ENCODE measurements at regions not wholly inside any gene's neighbourhood (a gene's known extent, or its start where the extent isn't known, plus 50 kb on each side); places are given as distances from the start of the nearest gene placed in this dataset.

DNA sequence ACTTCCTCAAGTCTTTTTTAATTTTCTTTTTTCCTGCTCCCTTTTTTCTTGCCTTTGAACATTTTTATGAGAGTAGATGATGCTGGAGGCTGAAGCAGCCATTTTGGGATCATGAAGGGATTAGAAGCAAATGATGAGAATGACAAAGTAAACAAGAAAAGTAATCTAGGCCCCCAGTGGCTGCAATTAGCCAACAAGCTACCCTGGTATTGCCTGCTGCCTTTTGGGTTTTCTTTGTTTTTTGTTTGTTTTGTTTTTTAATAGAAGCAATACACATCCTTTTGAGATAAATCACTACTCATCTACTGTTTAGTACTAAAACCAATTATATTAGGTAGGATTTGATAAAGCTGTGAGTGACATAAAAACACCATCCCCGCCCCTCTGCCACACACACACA lies 280.7 kb upstream of the ADGRL2 start:
- Histone ChIP-seq H3K9me3 (ENCODE audit: low read length) (no peaks in the 10 kb centered on the region), H3K27ac (ENCODE audit: low read depth, low read length, poor library complexity, severe bottlenecking) (no peak overlapping the region), H3K36me3 (ENCODE audit: insufficient read depth, low read length) (no peaks in the 10 kb centered on the region), H3K4me2 (ENCODE audit: low read length) (no peak overlapping the region), H2AFZ (ENCODE audit: low read length) (no peak overlapping the region), H4K20me1 (ENCODE audit: insufficient read depth, low read length) (no peaks in the 10 kb centered on the region), H3K9me2 (ENCODE audit: insufficient read depth, low read length) (no peaks in the 10 kb centered on the region), H3K4me1 (ENCODE audit: insufficient read depth, low read length, poor library complexity, severe bottlenecking) (no peaks in the 10 kb centered on the region), H3K4me3 (ENCODE audit: low read depth, low read length, poor library complexity, severe bottlenecking) (no peak overlapping the region), H3K79me2 (ENCODE audit: insufficient read depth, low read depth, low read length) (no peaks in the 10 kb centered on the region)
- ChIA-PET CTCF (ENCODE audit: unreplicated experiment) (no interaction called here), POLR2A (no interaction called here)
- intact Hi-C loops (cut with micrococcal nuclease; ENCODE audit: unreplicated experiment): no loop called here
- no TSS peak for BruUV-seq (replicated peaks)
- TF ChIP-seq EZH2phosphoT487 (IDR thresholded peaks at IDR 0.05; ENCODE audit: borderline replicate concordance, low read depth, low read length): no peak
- TF ChIP-seq, protein P1, sequence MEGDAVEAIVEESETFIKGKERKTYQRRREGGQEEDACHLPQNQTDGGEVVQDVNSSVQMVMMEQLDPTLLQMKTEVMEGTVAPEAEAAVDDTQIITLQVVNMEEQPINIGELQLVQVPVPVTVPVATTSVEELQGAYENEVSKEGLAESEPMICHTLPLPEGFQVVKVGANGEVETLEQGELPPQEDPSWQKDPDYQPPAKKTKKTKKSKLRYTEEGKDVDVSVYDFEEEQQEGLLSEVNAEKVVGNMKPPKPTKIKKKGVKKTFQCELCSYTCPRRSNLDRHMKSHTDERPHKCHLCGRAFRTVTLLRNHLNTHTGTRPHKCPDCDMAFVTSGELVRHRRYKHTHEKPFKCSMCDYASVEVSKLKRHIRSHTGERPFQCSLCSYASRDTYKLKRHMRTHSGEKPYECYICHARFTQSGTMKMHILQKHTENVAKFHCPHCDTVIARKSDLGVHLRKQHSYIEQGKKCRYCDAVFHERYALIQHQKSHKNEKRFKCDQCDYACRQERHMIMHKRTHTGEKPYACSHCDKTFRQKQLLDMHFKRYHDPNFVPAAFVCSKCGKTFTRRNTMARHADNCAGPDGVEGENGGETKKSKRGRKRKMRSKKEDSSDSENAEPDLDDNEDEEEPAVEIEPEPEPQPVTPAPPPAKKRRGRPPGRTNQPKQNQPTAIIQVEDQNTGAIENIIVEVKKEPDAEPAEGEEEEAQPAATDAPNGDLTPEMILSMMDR (conservative IDR thresholded peaks at IDR 0.05; ENCODE audit: low read length): no peak
- DNase-seq (ENCODE audit: low spot score): no peak

DNA sequence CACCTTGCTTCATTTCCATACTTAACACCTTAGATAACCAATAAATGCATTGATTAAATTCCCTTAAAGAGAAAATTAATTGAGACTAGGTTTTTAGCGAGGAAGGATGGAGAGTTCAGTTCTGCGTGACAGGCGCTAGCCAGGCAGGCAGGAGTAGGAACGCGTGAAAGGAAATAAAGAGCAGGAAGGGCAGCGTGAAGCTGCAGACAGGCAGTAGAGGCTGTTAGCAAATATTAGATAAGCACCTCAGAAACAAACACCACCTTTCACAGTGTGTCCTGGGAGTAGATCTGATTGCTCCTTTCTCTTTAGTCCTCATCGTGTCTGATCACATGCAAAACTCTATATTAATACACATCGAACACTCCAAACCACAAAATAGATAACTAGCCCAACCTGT lies 282.7 kb upstream of the ADGRL2 start:
- ChIA-PET POLR2A (interaction anchor here (0.6 kb wide), 1 partner anchor 1170 kb away, joined by 3 read pairs; no protein-coding TSS in a partner anchor), CTCF (ENCODE audit: unreplicated experiment) (no interaction called here)
- DNase-seq (ENCODE audit: low spot score): no peak
- H3K4me2 ChIP-seq (ENCODE audit: low read length): no peak overlapping the region
- no peaks in the 10 kb centered on the region for H3K36me3 ChIP-seq (ENCODE audit: insufficient read depth, low read length)
- no TSS peak for BruUV-seq (replicated peaks)
- H3K4me1 ChIP-seq (ENCODE audit: insufficient read depth, low read length, poor library complexity, severe bottlenecking): no peaks in the 10 kb centered on the region
- no peaks in the 10 kb centered on the region for H4K20me1 ChIP-seq (ENCODE audit: insufficient read depth, low read length)
- no peak overlapping the region for H3K27ac ChIP-seq (ENCODE audit: low read depth, low read length, poor library complexity, severe bottlenecking)
- H3K9me2 ChIP-seq (ENCODE audit: insufficient read depth, low read length): no peaks in the 10 kb centered on the region
- H3K79me2 ChIP-seq (ENCODE audit: insufficient read depth, low read depth, low read length): no peaks in the 10 kb centered on the region
- no peak overlapping the region for H3K4me3 ChIP-seq (ENCODE audit: low read depth, low read length, poor library complexity, severe bottlenecking)
- no peak for TF ChIP-seq EZH2phosphoT487 (IDR thresholded peaks at IDR 0.05; ENCODE audit: borderline replicate concordance, low read depth, low read length)
- TF ChIP-seq, protein P1 (conservative IDR thresholded peaks at IDR 0.05; ENCODE audit: low read length): no peak
- H3K9me3 ChIP-seq (ENCODE audit: low read length): no peaks in the 10 kb centered on the region
- intact Hi-C loops (cut with micrococcal nuclease; ENCODE audit: unreplicated experiment): no loop called here
- no peak overlapping the region for H2AFZ ChIP-seq (ENCODE audit: low read length)

DNA sequence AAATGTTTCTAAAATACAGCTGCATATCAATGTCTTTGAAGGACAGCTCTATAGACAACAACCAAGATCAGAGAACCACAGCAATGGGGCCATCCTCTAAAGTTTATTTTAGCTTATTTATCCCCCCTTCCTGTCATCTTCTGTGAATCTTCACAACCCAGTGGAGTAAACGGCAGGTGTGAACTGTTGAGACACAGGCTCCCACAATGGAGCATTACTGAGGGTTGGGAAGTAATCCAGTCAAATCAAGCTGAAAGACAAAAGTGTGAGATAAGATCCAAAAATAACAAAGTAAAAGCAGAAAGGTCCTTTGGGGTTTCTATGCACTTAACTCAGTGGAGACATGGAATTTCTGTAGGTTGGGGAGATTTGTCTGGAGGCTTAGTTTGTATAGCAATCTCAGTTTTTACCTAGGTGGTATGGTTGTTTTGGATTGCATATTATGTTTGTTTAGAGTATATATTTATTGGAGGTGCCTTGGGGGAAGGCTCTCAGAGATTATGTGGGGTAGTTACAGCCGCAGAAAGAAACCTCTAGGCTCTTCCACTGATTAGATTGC lies 286.9 kb upstream of the ADGRL2 start:
- H3K4me1 ChIP-seq (ENCODE audit: insufficient read depth, low read length, poor library complexity, severe bottlenecking): no peaks in the 10 kb centered on the region
- no peak overlapping the region for H3K27ac ChIP-seq (ENCODE audit: low read depth, low read length, poor library complexity, severe bottlenecking)
- no peaks in the 10 kb centered on the region for H3K9me2 ChIP-seq (ENCODE audit: insufficient read depth, low read length)
- H2AFZ ChIP-seq (ENCODE audit: low read length): no peak overlapping the region
- no peaks in the 10 kb centered on the region for H3K9me3 ChIP-seq (ENCODE audit: low read length)
- intact Hi-C loops (cut with micrococcal nuclease; ENCODE audit: unreplicated experiment): no loop called here
- POLR2A ChIA-PET: no interaction called here
- H3K79me2 ChIP-seq (ENCODE audit: insufficient read depth, low read depth, low read length): no peaks in the 10 kb centered on the region
- no peak overlapping the region for H3K4me2 ChIP-seq (ENCODE audit: low read length)
- no peak for DNase-seq (ENCODE audit: low spot score)
- BruUV-seq (replicated peaks): no TSS peak
- H4K20me1 ChIP-seq (ENCODE audit: insufficient read depth, low read length): no peaks in the 10 kb centered on the region
- no peaks in the 10 kb centered on the region for H3K36me3 ChIP-seq (ENCODE audit: insufficient read depth, low read length)
- no peak overlapping the region for H3K4me3 ChIP-seq (ENCODE audit: low read depth, low read length, poor library complexity, severe bottlenecking)
- TF ChIP-seq, protein P1 (conservative IDR thresholded peaks at IDR 0.05; ENCODE audit: low read length): no peak
- no peak for TF ChIP-seq EZH2phosphoT487 (IDR thresholded peaks at IDR 0.05; ENCODE audit: borderline replicate concordance, low read depth, low read length)
- CTCF ChIA-PET (ENCODE audit: unreplicated experiment): no interaction called here
